ENCODE measurements at regions not wholly inside any gene's neighbourhood (a gene's known extent, or its start where the extent isn't known, plus 50 kb on each side); places are given as distances from the start of the nearest gene placed in this dataset.

DNA sequence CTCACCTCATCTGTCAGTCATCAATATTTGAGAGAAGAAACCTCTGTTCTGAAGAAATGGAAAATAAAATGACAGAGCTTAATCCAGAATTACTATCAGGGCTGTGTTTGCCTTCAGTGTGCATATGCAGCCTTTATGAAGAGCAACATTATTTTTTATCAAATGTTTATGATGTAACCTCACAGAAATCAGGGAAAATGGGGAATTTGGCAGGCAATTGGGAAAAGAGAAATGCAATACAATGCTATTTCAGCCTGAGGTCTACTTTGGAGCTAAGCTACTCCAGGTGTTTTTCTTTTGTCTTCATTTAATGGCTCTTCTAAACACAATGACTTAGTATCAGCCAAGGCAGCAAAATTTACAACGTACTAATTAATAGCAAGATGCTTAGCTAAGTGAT is 241.1 kb upstream of the TET2 start:
- Histone ChIP-seq H3K9me3 (no peaks in the 10 kb centered on the region), H3K27ac (ENCODE audit: low read length) (no peak overlapping the region), H3K36me3 (ENCODE audit: control insufficient read depth in 2 of 2, extremely low read depth in 1 of 2, insufficient read depth in 1 of 2, low read length in 1 of 2) (no peaks in the 10 kb centered on the region), H3K4me1 (ENCODE audit: control insufficient read depth in 1 of 2, extremely low read depth in 1 of 2, insufficient read depth in 2 of 2, low read length in 2 of 2) (no peaks in the 10 kb centered on the region), H3K27me3 (replicated peaks in 1 of 2; ENCODE audit: control insufficient read depth in 2 of 2, extremely low read depth in 1 of 2, insufficient read depth in 2 of 2, low read length in 1 of 2) (no peaks in the 10 kb centered on the region), H3K4me3 (ENCODE audit: control insufficient read depth in 1 of 2, extremely low read depth in 1 of 2, low read length in 1 of 2) (no peak overlapping the region)
- CTCF ChIA-PET, result no interaction called here
- Mint-ChIP-seq H3K9me3 (peaks cover 0 to 4% (median 0%) of the 10 kb centered on the region in 3 donors), H3K4me1 (peaks cover 0 to 5% (median 5%) of the 10 kb centered on the region in 3 donors), H3K36me3 (no peaks in the 10 kb centered on the region), H3K27ac (no peak overlapping the region), H3K4me3 (no peak overlapping the region), H3K27me3 (no peaks in the 10 kb centered on the region)
- no peak for DNase-seq
- POLR2A ChIA-PET, result no interaction called here
- no peak for ATAC-seq (replicated peaks in 1 of 4)
- no CpG with 5 or more reads among the region's 1 CpG for WGBS (ENCODE audit: insufficient coverage)

- Histone ChIP-seq H3K4me1 (ENCODE audit: control insufficient read depth in 1 of 2, extremely low read depth in 1 of 2, insufficient read depth in 2 of 2, low read length in 2 of 2) (no peaks in the 10 kb centered on the region), H3K4me3 (ENCODE audit: control insufficient read depth in 1 of 2, extremely low read depth in 1 of 2, low read length in 1 of 2) (no peak overlapping the region), H3K27ac (ENCODE audit: low read length) (no peak overlapping the region), H3K27me3 (replicated peaks in 1 of 2; ENCODE audit: control insufficient read depth in 2 of 2, extremely low read depth in 1 of 2, insufficient read depth in 2 of 2, low read length in 1 of 2) (no peaks in the 10 kb centered on the region), H3K36me3 (ENCODE audit: control insufficient read depth in 2 of 2, extremely low read depth in 1 of 2, insufficient read depth in 1 of 2, low read length in 1 of 2) (no peaks in the 10 kb centered on the region), H3K9me3 (no peaks in the 10 kb centered on the region)
- no peaks in the 10 kb centered on the region for H3K36me3 Mint-ChIP-seq
- DNase-seq, result no peak
- 88% methylated on average over 2 of the region's 2 CpGs for WGBS (ENCODE audit: insufficient coverage)
- ChIA-PET POLR2A (no interaction called here), CTCF (no interaction called here)
- peaks cover 0 to 4% (median 0%) of the 10 kb centered on the region in 3 donors for H3K9me3 Mint-ChIP-seq
- H3K4me3 Mint-ChIP-seq, result no peak overlapping the region
- no peak overlapping the region for H3K27ac Mint-ChIP-seq
- peaks cover 0 to 5% (median 5%) of the 10 kb centered on the region in 3 donors for H3K4me1 Mint-ChIP-seq
- peaks cover 0 to under 1% of the 10 kb centered on the region in 2 donors for H3K27me3 Mint-ChIP-seq
- ATAC-seq (replicated peaks in 1 of 4), result no peak
These were observed 240.4 kb upstream of the TET2 start for GRCh38 chr4:104906276-104906675.

GRCh38 chr4:104907074-104907649 is 239.5 kb upstream of the TET2 start:
- ATAC-seq (replicated peaks in 1 of 4) (no peak), DNase-seq (no peak)
- no peaks in the 10 kb centered on the region for H3K4me1 ChIP-seq (ENCODE audit: control insufficient read depth in 1 of 2, extremely low read depth in 1 of 2, insufficient read depth in 2 of 2, low read length in 2 of 2)
- Mint-ChIP-seq H3K36me3 (no peaks in the 10 kb centered on the region), H3K4me1 (peaks cover 0 to under 1% (median 0%) of the 10 kb centered on the region in 3 donors), H3K27me3 (peaks cover 0 to 5% of the 10 kb centered on the region in 2 donors), H3K9me3 (peaks cover 0 to 4% (median 0%) of the 10 kb centered on the region in 3 donors), H3K27ac (no peak overlapping the region), H3K4me3 (no peak overlapping the region)
- ChIA-PET POLR2A (no interaction called here), CTCF (no interaction called here)
- H3K27ac ChIP-seq (ENCODE audit: low read length), result no peak overlapping the region
- no peaks in the 10 kb centered on the region for H3K36me3 ChIP-seq (ENCODE audit: control insufficient read depth in 2 of 2, extremely low read depth in 1 of 2, insufficient read depth in 1 of 2, low read length in 1 of 2)
- no peak overlapping the region for H3K4me3 ChIP-seq (ENCODE audit: control insufficient read depth in 1 of 2, extremely low read depth in 1 of 2, low read length in 1 of 2)
- WGBS (ENCODE audit: insufficient coverage), result 88% methylated on average over 7 of the region's 12 CpGs
- no peaks in the 10 kb centered on the region for H3K27me3 ChIP-seq (replicated peaks in 1 of 2; ENCODE audit: control insufficient read depth in 2 of 2, extremely low read depth in 1 of 2, insufficient read depth in 2 of 2, low read length in 1 of 2)
- no peaks in the 10 kb centered on the region for H3K9me3 ChIP-seq

DNA sequence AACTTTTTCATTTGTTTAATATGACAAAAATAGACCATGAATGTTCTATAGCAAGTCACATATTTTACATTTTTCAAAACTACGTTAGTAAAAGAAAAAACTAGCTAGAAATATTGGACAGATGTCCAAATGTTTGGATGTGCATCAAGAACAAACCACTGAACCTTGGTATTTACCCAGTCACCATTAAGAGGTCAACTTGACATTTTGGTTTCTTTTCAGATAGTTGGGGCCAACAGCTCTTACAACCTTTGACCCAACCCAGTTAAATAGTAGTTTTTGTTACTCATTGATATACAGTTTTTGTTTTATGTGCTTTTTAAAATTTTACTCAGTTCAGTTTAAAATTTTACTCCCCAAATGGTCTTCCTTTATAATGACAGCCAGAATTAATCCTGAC is 238.7 kb upstream of the TET2 start:
- CTCF ChIA-PET, result interaction anchor here in 1 of 2 donors (0.6 kb wide), 1 partner anchor 25 kb away, joined by 3 read pairs; no protein-coding TSS in a partner anchor
- WGBS (ENCODE audit: insufficient coverage), result no CpG with 5 or more reads among the region's 1 CpG
- Mint-ChIP-seq H3K4me1 (no peaks in the 10 kb centered on the region), H3K27ac (no peak overlapping the region), H3K9me3 (peaks cover 0 to 4% (median 3%) of the 10 kb centered on the region in 3 donors), H3K4me3 (no peak overlapping the region), H3K27me3 (peaks cover 0 to 5% of the 10 kb centered on the region in 2 donors), H3K36me3 (no peaks in the 10 kb centered on the region)
- no peaks in the 10 kb centered on the region for H3K36me3 ChIP-seq (ENCODE audit: control insufficient read depth in 2 of 2, extremely low read depth in 1 of 2, insufficient read depth in 1 of 2, low read length in 1 of 2)
- POLR2A ChIA-PET, result no interaction called here
- no peaks in the 10 kb centered on the region for H3K9me3 ChIP-seq
- ATAC-seq (replicated peaks in 1 of 4) (no peak), DNase-seq (no peak)
- no peak overlapping the region for H3K27ac ChIP-seq (ENCODE audit: low read length)
- H3K4me1 ChIP-seq (ENCODE audit: control insufficient read depth in 1 of 2, extremely low read depth in 1 of 2, insufficient read depth in 2 of 2, low read length in 2 of 2), result no peaks in the 10 kb centered on the region
- no peak overlapping the region for H3K4me3 ChIP-seq (ENCODE audit: control insufficient read depth in 1 of 2, extremely low read depth in 1 of 2, low read length in 1 of 2)
- no peaks in the 10 kb centered on the region for H3K27me3 ChIP-seq (replicated peaks in 1 of 2; ENCODE audit: control insufficient read depth in 2 of 2, extremely low read depth in 1 of 2, insufficient read depth in 2 of 2, low read length in 1 of 2)

DNA sequence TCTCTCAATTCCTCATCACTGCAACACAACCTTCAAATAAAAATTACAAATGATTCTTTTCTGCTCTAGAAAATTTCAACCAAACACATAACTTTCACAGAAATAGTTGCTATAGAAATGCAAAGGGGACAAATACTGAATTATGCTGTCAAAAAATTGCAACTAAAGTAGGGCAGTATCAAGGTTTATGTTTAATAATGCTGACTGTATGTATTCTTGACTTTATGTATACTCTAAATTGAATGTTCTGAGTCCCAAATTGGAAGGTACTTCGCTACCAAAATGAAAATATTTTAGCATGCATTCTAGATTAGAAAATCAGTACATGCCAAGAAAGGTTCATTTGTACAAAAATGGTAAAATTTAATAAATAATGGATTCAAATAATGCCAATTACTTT is 237.3 kb upstream of the TET2 start:
- no peak overlapping the region for H3K27ac Mint-ChIP-seq
- ChIA-PET POLR2A (no interaction called here), CTCF (no interaction called here)
- Histone ChIP-seq H3K27ac (ENCODE audit: low read length) (no peak overlapping the region), H3K36me3 (ENCODE audit: control insufficient read depth in 2 of 2, extremely low read depth in 1 of 2, insufficient read depth in 1 of 2, low read length in 1 of 2) (no peaks in the 10 kb centered on the region), H3K4me1 (ENCODE audit: control insufficient read depth in 1 of 2, extremely low read depth in 1 of 2, insufficient read depth in 2 of 2, low read length in 2 of 2) (no peaks in the 10 kb centered on the region), H3K27me3 (replicated peaks in 1 of 2; ENCODE audit: control insufficient read depth in 2 of 2, extremely low read depth in 1 of 2, insufficient read depth in 2 of 2, low read length in 1 of 2) (no peaks in the 10 kb centered on the region), H3K9me3 (no peaks in the 10 kb centered on the region), H3K4me3 (ENCODE audit: control insufficient read depth in 1 of 2, extremely low read depth in 1 of 2, low read length in 1 of 2) (no peak overlapping the region)
- no peak overlapping the region for H3K4me3 Mint-ChIP-seq
- H3K36me3 Mint-ChIP-seq, result no peaks in the 10 kb centered on the region
- H3K4me1 Mint-ChIP-seq, result no peaks in the 10 kb centered on the region
- no peak for ATAC-seq (replicated peaks in 1 of 4)
- no CpG with 5 or more reads among the region's 1 CpG for WGBS (ENCODE audit: insufficient coverage)
- peaks cover 0 to 5% of the 10 kb centered on the region in 2 donors for H3K27me3 Mint-ChIP-seq
- DNase-seq, result no peak
- peaks cover 0 to 3% (median 0%) of the 10 kb centered on the region in 3 donors for H3K9me3 Mint-ChIP-seq

DNA sequence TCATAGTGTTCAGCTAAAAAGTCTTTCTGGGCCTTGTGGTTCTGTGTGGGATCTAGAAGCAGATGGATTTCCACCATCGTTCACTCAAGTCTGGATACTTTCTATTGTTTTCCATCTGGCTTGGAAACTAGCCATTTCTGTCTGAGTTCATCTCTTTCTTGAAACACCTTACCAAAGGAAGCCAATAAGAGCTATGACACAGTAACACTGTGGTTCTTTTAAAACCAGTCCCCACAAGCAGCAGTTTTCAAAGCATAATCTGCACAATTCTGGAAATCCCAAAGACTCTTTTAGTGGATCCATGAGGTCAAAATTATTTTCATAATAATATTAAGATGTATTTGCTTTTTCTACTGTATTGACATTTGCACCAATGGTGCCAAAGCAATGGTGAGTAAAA is 234.2 kb upstream of the TET2 start:
- H3K9me3 ChIP-seq, result no peaks in the 10 kb centered on the region
- H3K27ac ChIP-seq (ENCODE audit: low read length), result no peak overlapping the region
- Mint-ChIP-seq H3K27me3 (peaks cover 0 to 5% of the 10 kb centered on the region in 2 donors), H3K4me3 (no peak overlapping the region), H3K27ac (no peak overlapping the region), H3K4me1 (no peaks in the 10 kb centered on the region), H3K9me3 (peaks cover 0 to 3% (median 0%) of the 10 kb centered on the region in 3 donors), H3K36me3 (no peaks in the 10 kb centered on the region)
- ChIA-PET POLR2A (no interaction called here), CTCF (interaction anchor here in 1 of 2 donors (0.8 kb wide), 1 partner anchor 51 kb away, joined by 3 read pairs; no protein-coding TSS in a partner anchor)
- no peaks in the 10 kb centered on the region for H3K36me3 ChIP-seq (ENCODE audit: control insufficient read depth in 2 of 2, extremely low read depth in 1 of 2, insufficient read depth in 1 of 2, low read length in 1 of 2)
- whole genome bisulfite sequencing (ENCODE audit: insufficient coverage), result no CpG with 5 or more reads among the region's 1 CpG
- no peak for ATAC-seq (replicated peaks in 1 of 4)
- no peaks in the 10 kb centered on the region for H3K4me1 ChIP-seq (ENCODE audit: control insufficient read depth in 1 of 2, extremely low read depth in 1 of 2, insufficient read depth in 2 of 2, low read length in 2 of 2)
- DNase-seq, result no peak
- H3K27me3 ChIP-seq (replicated peaks in 1 of 2; ENCODE audit: control insufficient read depth in 2 of 2, extremely low read depth in 1 of 2, insufficient read depth in 2 of 2, low read length in 1 of 2), result no peaks in the 10 kb centered on the region
- H3K4me3 ChIP-seq (ENCODE audit: control insufficient read depth in 1 of 2, extremely low read depth in 1 of 2, low read length in 1 of 2), result no peak overlapping the region
